ENCODE measurements at regions not wholly inside any gene's neighbourhood (a gene's known extent, or its start where the extent isn't known, plus 50 kb on each side); places are given as distances from the start of the nearest gene placed in this dataset.

GRCh38 chr12:89091293-89091841 is 260.9 kb downstream of the DUSP6 start:
- H3K4me3 ChIP-seq (ENCODE audit: low read depth, low read length) = no peak overlapping the region
- H3K27me3 ChIP-seq = no peaks in the 10 kb centered on the region
- no peaks in the 10 kb centered on the region for H3K9me3 ChIP-seq
- H3K4me1 ChIP-seq = no peaks in the 10 kb centered on the region
- no peak for TF ChIP-seq CTCF (IDR thresholded peaks at IDR 0.05; ENCODE audit: low read depth, low read length)
- no peak for DNase-seq
- H3K36me3 ChIP-seq = no peaks in the 10 kb centered on the region

GRCh38 chr12:89089264-89089663 is 263.0 kb downstream of the DUSP6 start:
- no peak for DNase-seq
- H3K36me3 ChIP-seq = no peaks in the 10 kb centered on the region
- TF ChIP-seq CTCF (IDR thresholded peaks at IDR 0.05; ENCODE audit: low read depth, low read length) = no peak

GRCh38 chr12:89087876-89088275 is 264.4 kb downstream of the DUSP6 start:
- no peak overlapping the region for H3K4me3 ChIP-seq (ENCODE audit: low read depth, low read length)
- DNase-seq = no peak
- no peaks in the 10 kb centered on the region for H3K9me3 ChIP-seq
- no peaks in the 10 kb centered on the region for H3K27me3 ChIP-seq
- no peak for TF ChIP-seq CTCF (IDR thresholded peaks at IDR 0.05; ENCODE audit: low read depth, low read length)
- H3K4me1 ChIP-seq = no peaks in the 10 kb centered on the region
- no peaks in the 10 kb centered on the region for H3K36me3 ChIP-seq

More at GRCh38 chr12:89089264-89089663, 263.0 kb downstream of the DUSP6 start:
- Histone ChIP-seq H3K4me3 (ENCODE audit: low read depth, low read length) (no peak overlapping the region), H3K4me1 (no peaks in the 10 kb centered on the region), H3K9me3 (no peaks in the 10 kb centered on the region), H3K27me3 (no peaks in the 10 kb centered on the region)

- Histone ChIP-seq H3K27me3 (no peaks in the 10 kb centered on the region), H3K9me3 (no peaks in the 10 kb centered on the region), H3K4me3 (ENCODE audit: low read depth, low read length) (no peak overlapping the region), H3K4me1 (no peaks in the 10 kb centered on the region), H3K36me3 (no peaks in the 10 kb centered on the region)
- DNase-seq = no peak
- TF ChIP-seq CTCF (IDR thresholded peaks at IDR 0.05; ENCODE audit: low read depth, low read length) = no peak
Measured at GRCh38 chr12:89087149-89087825, 265.0 kb downstream of the DUSP6 start.

GRCh38 chr12:89085421-89085820 is 266.9 kb downstream of the DUSP6 start:
- no peaks in the 10 kb centered on the region for H3K36me3 ChIP-seq
- no peak overlapping the region for H3K4me3 ChIP-seq (ENCODE audit: low read depth, low read length)
- H3K4me1 ChIP-seq = peaks cover 14% of the 10 kb centered on the region
- no peaks in the 10 kb centered on the region for H3K9me3 ChIP-seq
- no peak for TF ChIP-seq CTCF (IDR thresholded peaks at IDR 0.05; ENCODE audit: low read depth, low read length)
- DNase-seq = no peak
- no peaks in the 10 kb centered on the region for H3K27me3 ChIP-seq

- Histone ChIP-seq H3K27me3 (no peaks in the 10 kb centered on the region), H3K36me3 (no peaks in the 10 kb centered on the region), H3K4me3 (ENCODE audit: low read depth, low read length) (no peak overlapping the region), H3K4me1 (peaks cover 14% of the 10 kb centered on the region), H3K9me3 (no peaks in the 10 kb centered on the region)
- no peak for DNase-seq
- TF ChIP-seq CTCF (IDR thresholded peaks at IDR 0.05; ENCODE audit: low read depth, low read length) = no peak
Measured at GRCh38 chr12:89084751-89085150, 267.6 kb downstream of the DUSP6 start.
